Erythroblast (primary cell): ENCODE measurements at regions not wholly inside any gene's neighbourhood (a gene's known extent, or its start where the extent isn't known, plus 50 kb on each side); places are given as distances from the start of the nearest gene placed in this dataset.
"Not testable (repeated sequence)": the region's sequence is repeated elsewhere in the genome, so short reads cannot be mapped to it uniquely, and the experiment has no call there.

Experiments
- DNase-seq, 2 experiments: peaks; one replicate each; lab custom pipeline; 2025; lab: John Stamatoyannopoulos, UW
- GATA1 ChIP-seq: IDR thresholded peaks from 2 replicates; pipeline ENCODE4 v1.6.1; 2011; ENCODE audit warnings: low read depth, mild to moderate bottlenecking, control low read depth, low read length, moderate library complexity
- POLR2A ChIP-seq: IDR thresholded peaks from 2 replicates; pipeline ENCODE4 v1.6.1; 2011; ENCODE audit warnings: mild to moderate bottlenecking, low read length

GRCh38 chr9:99660191-99660636, 161.5 kb upstream of the NR4A3 start:
- no peak for DNase-seq
- TF ChIP-seq POLR2A, result no peak
- TF ChIP-seq GATA1, result no peak

DNA sequence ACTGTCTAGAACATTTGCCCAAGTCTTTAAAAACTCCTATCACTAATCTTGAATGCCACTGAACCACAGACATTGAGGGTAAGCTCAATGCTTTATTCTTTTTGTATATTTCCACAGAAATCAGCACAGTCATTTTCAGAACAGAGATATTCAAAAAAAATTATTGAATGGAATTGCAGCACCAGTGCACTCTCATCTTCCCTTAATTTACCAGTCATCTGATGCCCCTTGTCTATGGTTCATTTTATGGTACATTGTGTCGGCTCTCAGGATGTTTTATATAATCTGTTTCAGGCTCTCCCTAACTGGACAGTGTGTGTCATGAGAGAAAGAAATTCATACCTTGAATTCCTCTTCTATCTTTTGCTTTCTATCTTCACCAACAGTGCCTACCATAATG, 158.4 kb upstream of the NR4A3 start:
- TF ChIP-seq POLR2A (no peak), GATA1 (no peak)
- DNase-seq, result no peak

DNA sequence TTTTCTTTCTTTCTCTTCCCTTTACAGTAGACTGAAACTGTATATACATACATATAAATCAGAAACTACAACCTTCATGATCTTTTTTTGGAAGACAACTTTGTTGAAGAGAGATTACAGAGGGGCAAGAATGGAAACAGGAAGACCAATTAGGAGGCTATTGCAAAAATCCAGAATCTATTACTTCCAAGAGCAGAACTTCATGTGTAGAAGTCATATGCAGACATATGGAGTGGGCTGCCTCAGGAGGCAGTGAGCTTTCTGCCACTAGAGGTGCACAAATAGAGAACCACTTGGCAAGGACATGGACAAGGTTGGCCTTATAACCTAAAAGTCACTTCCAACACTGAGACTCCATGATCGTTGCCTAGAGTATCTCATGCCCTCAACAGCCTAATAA, 157.8 kb upstream of the NR4A3 start:
- TF ChIP-seq GATA1, result no peak
- TF ChIP-seq POLR2A, result no peak
- DNase-seq, result no peak

DNA sequence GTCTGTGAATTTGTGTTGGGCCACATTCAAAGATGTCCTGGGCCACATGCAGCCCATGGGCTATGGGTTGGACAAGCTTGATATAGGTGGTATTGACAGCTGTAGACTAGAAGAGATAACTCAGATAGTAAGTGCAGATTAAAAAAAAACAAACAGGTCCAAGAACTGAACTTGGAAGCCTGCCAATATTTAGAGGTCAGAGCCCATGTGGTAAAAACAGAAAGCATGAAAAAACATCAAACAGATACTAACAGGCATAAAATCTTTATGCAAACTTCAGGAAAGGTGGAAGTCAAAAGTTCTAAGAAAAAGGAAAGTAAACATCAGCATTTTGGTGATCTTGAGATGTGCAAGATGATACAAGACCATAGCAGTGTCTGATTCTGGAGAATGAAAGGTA, 155.1 kb upstream of the NR4A3 start:
- DNase-seq, result no peak
- no peak for TF ChIP-seq POLR2A
- no peak for TF ChIP-seq GATA1

DNA sequence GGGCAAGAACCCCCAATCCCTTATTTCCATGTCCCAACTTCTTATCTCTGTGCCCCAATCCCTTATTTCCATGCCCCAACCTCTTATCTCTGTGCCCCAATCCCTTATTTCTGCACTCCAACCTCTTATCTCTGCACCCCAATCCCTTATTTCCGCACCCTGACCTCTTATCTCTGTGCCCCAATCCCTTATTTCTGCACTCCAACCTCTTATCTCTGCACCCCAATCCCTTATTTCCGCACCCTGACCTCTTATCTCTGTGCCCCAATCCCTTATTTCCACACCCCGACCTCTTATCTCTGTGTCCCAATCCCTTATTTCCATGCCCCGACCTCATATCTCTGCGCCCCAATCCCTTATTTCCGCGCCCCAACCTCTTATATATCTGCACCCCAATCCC, 150.8 kb upstream of the NR4A3 start:
- DNase-seq, result not testable (repeated sequence)

- TF ChIP-seq POLR2A (no peak), GATA1 (no peak)
- no peak for DNase-seq
Observed at GRCh38 chr9:99677281-99677680, 144.4 kb upstream of the NR4A3 start.

GRCh38 chr9:99678566-99678965, 143.1 kb upstream of the NR4A3 start:
- TF ChIP-seq GATA1 (no peak), POLR2A (no peak)
- no peak for DNase-seq

GRCh38 chr9:99680191-99680590, 141.5 kb upstream of the NR4A3 start:
- no peak for TF ChIP-seq GATA1
- TF ChIP-seq POLR2A, result no peak
- DNase-seq, result no peak

- TF ChIP-seq GATA1, result no peak
- DNase-seq, result no peak
Observed at GRCh38 chr9:99681113-99681512, 140.6 kb upstream of the NR4A3 start.

- DNase-seq, result no peak
- TF ChIP-seq GATA1, result no peak
- no peak for TF ChIP-seq POLR2A
Observed at GRCh38 chr9:99682378-99682777, 139.3 kb upstream of the NR4A3 start.

GRCh38 chr9:99682870-99683269, 138.8 kb upstream of the NR4A3 start:
- no peak for TF ChIP-seq POLR2A
- DNase-seq, result no peak

DNA sequence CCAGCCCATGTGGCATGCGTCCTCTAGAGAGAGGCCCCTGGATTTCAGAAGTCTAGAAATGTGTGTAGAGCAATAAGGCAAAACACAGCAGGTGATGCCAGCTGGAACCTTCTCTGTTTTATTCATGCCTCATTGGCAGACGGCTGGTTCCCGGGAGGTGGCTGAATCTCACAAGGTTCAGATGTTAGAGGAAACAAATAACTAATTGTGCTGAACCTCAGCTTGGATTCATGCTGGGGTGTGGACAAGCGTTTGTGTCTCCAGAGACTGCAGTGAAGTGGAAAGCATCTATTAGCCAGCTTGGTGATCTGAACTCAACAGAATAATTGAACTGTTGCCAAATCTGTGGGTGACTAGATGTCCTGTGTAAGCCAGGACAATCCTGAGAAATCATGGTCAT, 131.1 kb upstream of the NR4A3 start:
- no peak for TF ChIP-seq GATA1
- no peak for TF ChIP-seq POLR2A
- DNase-seq, result no peak

- DNase-seq, result no peak
Observed at GRCh38 chr9:99693888-99694287, 127.8 kb upstream of the NR4A3 start.

GRCh38 chr9:99694393-99694792, 127.3 kb upstream of the NR4A3 start:
- no peak for TF ChIP-seq POLR2A
- TF ChIP-seq GATA1, result no peak
- DNase-seq, result no peak

More at GRCh38 chr9:99693888-99694287, 127.8 kb upstream of the NR4A3 start:
- TF ChIP-seq GATA1, result no peak
- TF ChIP-seq POLR2A, result no peak

- TF ChIP-seq POLR2A, result no peak
- no peak for TF ChIP-seq GATA1
- no peak for DNase-seq
Observed at GRCh38 chr9:99699396-99699795, 122.3 kb upstream of the NR4A3 start.

GRCh38 chr9:99712214-99712613, 109.5 kb upstream of the NR4A3 start:
- TF ChIP-seq GATA1, result no peak
- TF ChIP-seq POLR2A, result no peak
- no peak for DNase-seq
